ENCODE measurements at regions not wholly inside any gene's neighbourhood (a gene's known extent, or its start where the extent isn't known, plus 50 kb on each side); places are given as distances from the start of the nearest gene placed in this dataset.

GRCh38 chr1:82226186-82226505, 425.4 kb downstream of the ADGRL2 start:
- Histone ChIP-seq H3K27ac (no peak overlapping the region), H3K36me3 (no peaks in the 10 kb centered on the region), H3K27me3 (no peaks in the 10 kb centered on the region), H3K4me1 (no peaks in the 10 kb centered on the region), H3K4me3 (no peak overlapping the region), H3K9me3 (no peaks in the 10 kb centered on the region)
- TF ChIP-seq POLR2A (IDR thresholded peaks at IDR 0.05) (no peak), CTCF (IDR thresholded peaks at IDR 0.05) (no peak)
- intact Hi-C loops (cut with DNase I; ENCODE audit: low total_unique reads): no loop called here
- no peak for DNase-seq

- no peak for DNase-seq
- intact Hi-C loops (cut with DNase I; ENCODE audit: low total_unique reads): no loop called here
Observed at GRCh38 chr1:82225421-82226185, 424.9 kb downstream of the ADGRL2 start.

GRCh38 chr1:82223091-82223490, 422.4 kb downstream of the ADGRL2 start:
- TF ChIP-seq CTCF (IDR thresholded peaks at IDR 0.05) (no peak), POLR2A (IDR thresholded peaks at IDR 0.05) (no peak)
- intact Hi-C loops (cut with DNase I; ENCODE audit: low total_unique reads): no loop called here
- Histone ChIP-seq H3K27ac (no peak overlapping the region), H3K4me3 (no peak overlapping the region), H3K9me3 (no peaks in the 10 kb centered on the region), H3K4me1 (no peaks in the 10 kb centered on the region), H3K36me3 (no peaks in the 10 kb centered on the region), H3K27me3 (no peaks in the 10 kb centered on the region)
- DNase-seq: no peak

More at GRCh38 chr1:82225421-82226185, 424.9 kb downstream of the ADGRL2 start:
- Histone ChIP-seq H3K36me3 (no peaks in the 10 kb centered on the region), H3K4me3 (no peak overlapping the region), H3K27me3 (no peaks in the 10 kb centered on the region), H3K27ac (peak overlapping the region; percentile 28 to 62), H3K4me1 (no peaks in the 10 kb centered on the region), H3K9me3 (no peaks in the 10 kb centered on the region)
- TF ChIP-seq POLR2A (IDR thresholded peaks at IDR 0.05) (no peak), CTCF (IDR thresholded peaks at IDR 0.05) (no peak)

GRCh38 chr1:82221721-82222120, 421.0 kb downstream of the ADGRL2 start:
- DNase-seq: no peak
- intact Hi-C loops (cut with DNase I; ENCODE audit: low total_unique reads): no loop called here

More at GRCh38 chr1:82221721-82222120, 421.0 kb downstream of the ADGRL2 start:
- TF ChIP-seq CTCF (IDR thresholded peaks at IDR 0.05): no peak
- TF ChIP-seq POLR2A (IDR thresholded peaks at IDR 0.05): no peak
- Histone ChIP-seq H3K36me3 (no peaks in the 10 kb centered on the region), H3K27ac (no peak overlapping the region), H3K27me3 (no peaks in the 10 kb centered on the region), H3K9me3 (no peaks in the 10 kb centered on the region), H3K4me3 (no peak overlapping the region), H3K4me1 (no peaks in the 10 kb centered on the region)

Data from uterus (tissue), 3 donors.